Upper lobe of left lung (tissue), 6 donors: ENCODE measurements at regions not wholly inside any gene's neighbourhood (a gene's known extent, or its start where the extent isn't known, plus 50 kb on each side); places are given as distances from the start of the nearest gene placed in this dataset.
A peak's percentile ranks its signal among the peaks of the same experiment; 100 is the strongest.

ENCODE experiments used
- ATAC-seq, 2 donors: fragments of 200-7000 bp; cut with Tn5 transposase; one replicate each; pipeline ENCODE4 v1.9.1; 2022; ENCODE audit warnings: mild to moderate bottlenecking in 2 of 2, moderate library complexity in 2 of 2; ENCODE audit not compliant: low FRiP score in 2 of 2
- DNase-seq, 2 donors: peaks; one replicate each; pipeline ENCODE4 v3.0.0-alpha.2; 2019 to 2020
- H3K27ac ChIP-seq, 4 donors: fragments of 200-600 bp; sonication (generic); one replicate each; pipeline ENCODE4 v1.5.1; 2016 to 2019
- H3K27me3 ChIP-seq, 4 donors: fragments of 200-600 bp; sonication (generic); one replicate each; pipeline ENCODE4 v1.5.1; 2017 to 2019
- H3K36me3 ChIP-seq, 4 donors: fragments of 200-600 bp; sonication (generic); one replicate each; pipeline ENCODE4 v1.5.1; 2016 to 2019
- H3K4me1 ChIP-seq, 4 donors: fragments of 200-600 bp; sonication (generic); one replicate each; pipeline ENCODE4 v1.5.1; 2018 to 2019
- H3K4me3 ChIP-seq, 4 donors: fragments of 200-600 bp; sonication (generic); one replicate each; pipeline ENCODE4 v1.5.1; 2017 to 2019; ENCODE audit warnings: mild to moderate bottlenecking in 2 of 4, moderate library complexity in 1 of 4
- H3K9me3 ChIP-seq, 4 donors: fragments of 200-600 bp; sonication (generic); one replicate each; pipeline ENCODE4 v1.5.1; 2018 to 2019
- EP300 ChIP-seq, 4 donors: sonication (generic); formaldehyde crosslinking; IDR thresholded peaks; one replicate each; pipeline ENCODE4 v1.5.1; 2017; ENCODE audit warnings: antibody characterized with exemption in 4 of 4, control low read depth in 2 of 4
- POLR2A ChIP-seq, 4 donors: fragments of 450-650 bp; IDR thresholded peaks; one replicate each; pipeline ENCODE4 v1.5.1; 2016 to 2017; ENCODE audit warnings: antibody characterized with exemption in 4 of 4, mild to moderate bottlenecking in 2 of 4
- POLR2AphosphoS5 ChIP-seq, 2 donors: sonication (generic); formaldehyde crosslinking; IDR thresholded peaks; one replicate each; pipeline ENCODE4 v1.5.1; 2017; ENCODE audit warnings: antibody characterized with exemption in 2 of 2
- WGBS, 2 donors: methylation state at CpG; one replicate each; pipeline ENCODE4 v1.1.5; 2017 to 2018; 5-methylcytosine and 5-hydroxymethylcytosine counted together
- TF ChIP-seq, protein P1 (sequence below), 6 experiments: fragments of 450-650 bp in 4 of 6; fragments of 200-600 bp in 2 of 6; sonication (generic) in 2 of 6; IDR thresholded peaks; one replicate each; pipeline ENCODE4 v1.5.1; 2016 to 2019; ENCODE audit warnings: antibody characterized with exemption in 6 of 6
- donor health status: DM: no; HTN: no; CAD: no; lungs with moderate emphysema.
- donor health status: DM: no; HTN: yes; CAD: no; lungs with severe emphysema.

DNA sequence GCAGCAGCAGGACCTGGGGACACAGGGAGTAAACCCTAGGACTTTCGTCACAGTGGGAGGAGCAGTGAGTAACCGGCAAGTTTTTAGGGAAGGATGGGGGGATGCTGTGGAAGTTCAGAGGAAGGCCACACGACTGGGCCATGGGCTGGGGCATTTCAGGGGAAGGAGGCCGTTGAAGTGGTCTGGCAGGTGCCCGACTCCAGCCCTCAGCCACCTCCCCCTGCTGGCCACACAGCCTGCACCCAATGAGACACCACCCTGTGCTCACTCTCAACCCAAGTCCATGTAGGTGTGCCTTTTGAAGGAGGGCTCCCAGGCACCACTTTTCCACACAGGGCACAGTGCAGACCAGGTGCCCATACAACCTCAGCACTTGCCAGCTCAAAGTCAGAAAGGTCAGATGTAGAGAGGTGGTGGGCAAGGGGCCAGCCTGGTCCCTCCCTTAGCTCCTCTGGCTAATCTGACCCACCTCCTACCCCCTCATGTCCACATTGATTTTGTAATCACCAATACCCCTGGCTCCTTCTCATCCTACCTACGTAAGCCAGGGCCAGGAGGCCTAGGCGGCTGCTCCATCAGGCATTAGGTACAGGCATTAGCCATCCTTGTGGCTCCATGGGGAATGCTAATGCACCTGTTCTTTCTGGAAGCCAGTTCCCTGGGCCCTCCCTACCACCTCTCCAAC lies 211.2 kb downstream of the SMAD2 start:
- Histone ChIP-seq H3K36me3 (no peaks in the 10 kb centered on the region), H3K27me3 (no peaks in the 10 kb centered on the region), H3K4me1 (no peaks in the 10 kb centered on the region), H3K9me3 (no peaks in the 10 kb centered on the region), H3K4me3 (no peak overlapping the region), H3K27ac (no peak overlapping the region)
- ATAC-seq (no peak), DNase-seq (peak in 1 of 2 donors; percentile 18)
- WGBS, 2 donors, result 73 to 77% methylated on average over 7 of the region's 7 CpGs
- no peak for TF ChIP-seq EP300 (IDR thresholded peaks at IDR 0.05)
- TF ChIP-seq POLR2AphosphoS5 (IDR thresholded peaks at IDR 0.05), result no peak
- TF ChIP-seq POLR2A (IDR thresholded peaks at IDR 0.05), result no peak
- TF ChIP-seq, protein P1, sequence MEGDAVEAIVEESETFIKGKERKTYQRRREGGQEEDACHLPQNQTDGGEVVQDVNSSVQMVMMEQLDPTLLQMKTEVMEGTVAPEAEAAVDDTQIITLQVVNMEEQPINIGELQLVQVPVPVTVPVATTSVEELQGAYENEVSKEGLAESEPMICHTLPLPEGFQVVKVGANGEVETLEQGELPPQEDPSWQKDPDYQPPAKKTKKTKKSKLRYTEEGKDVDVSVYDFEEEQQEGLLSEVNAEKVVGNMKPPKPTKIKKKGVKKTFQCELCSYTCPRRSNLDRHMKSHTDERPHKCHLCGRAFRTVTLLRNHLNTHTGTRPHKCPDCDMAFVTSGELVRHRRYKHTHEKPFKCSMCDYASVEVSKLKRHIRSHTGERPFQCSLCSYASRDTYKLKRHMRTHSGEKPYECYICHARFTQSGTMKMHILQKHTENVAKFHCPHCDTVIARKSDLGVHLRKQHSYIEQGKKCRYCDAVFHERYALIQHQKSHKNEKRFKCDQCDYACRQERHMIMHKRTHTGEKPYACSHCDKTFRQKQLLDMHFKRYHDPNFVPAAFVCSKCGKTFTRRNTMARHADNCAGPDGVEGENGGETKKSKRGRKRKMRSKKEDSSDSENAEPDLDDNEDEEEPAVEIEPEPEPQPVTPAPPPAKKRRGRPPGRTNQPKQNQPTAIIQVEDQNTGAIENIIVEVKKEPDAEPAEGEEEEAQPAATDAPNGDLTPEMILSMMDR (IDR thresholded peaks at IDR 0.05), result no peak

DNA sequence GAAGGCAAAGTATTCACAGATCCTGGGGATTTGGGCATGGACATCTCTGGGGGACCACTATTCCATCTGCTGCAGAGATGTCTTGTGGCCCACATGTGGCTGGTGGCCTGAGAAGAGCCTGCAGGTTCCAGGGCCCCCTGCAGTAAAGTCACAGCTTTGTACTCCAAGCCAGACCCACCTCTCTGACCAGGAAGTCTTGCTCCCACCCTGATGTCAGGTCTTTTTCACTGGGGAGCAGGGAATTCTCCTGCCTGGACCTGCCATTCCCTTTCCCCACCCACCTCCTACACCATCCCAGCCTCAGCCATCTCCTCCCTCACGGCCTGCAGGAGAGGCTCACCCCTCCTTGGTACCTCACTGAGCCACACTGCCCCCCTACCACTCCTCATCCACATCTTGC lies 211.8 kb downstream of the SMAD2 start:
- H3K27ac ChIP-seq, result no peak overlapping the region
- no peaks in the 10 kb centered on the region for H3K4me1 ChIP-seq
- no peak overlapping the region for H3K4me3 ChIP-seq
- no peaks in the 10 kb centered on the region for H3K36me3 ChIP-seq
- ATAC-seq (no peak), DNase-seq (no peak)
- no peaks in the 10 kb centered on the region for H3K9me3 ChIP-seq
- TF ChIP-seq EP300 (IDR thresholded peaks at IDR 0.05) (no peak), POLR2A (IDR thresholded peaks at IDR 0.05) (no peak), POLR2AphosphoS5 (IDR thresholded peaks at IDR 0.05) (no peak)
- TF ChIP-seq, protein P1 (IDR thresholded peaks at IDR 0.05), result no peak
- 67 to 68% methylated on average over 1 of the region's 1 CpG for WGBS, 2 donors
- H3K27me3 ChIP-seq, result no peaks in the 10 kb centered on the region

DNA sequence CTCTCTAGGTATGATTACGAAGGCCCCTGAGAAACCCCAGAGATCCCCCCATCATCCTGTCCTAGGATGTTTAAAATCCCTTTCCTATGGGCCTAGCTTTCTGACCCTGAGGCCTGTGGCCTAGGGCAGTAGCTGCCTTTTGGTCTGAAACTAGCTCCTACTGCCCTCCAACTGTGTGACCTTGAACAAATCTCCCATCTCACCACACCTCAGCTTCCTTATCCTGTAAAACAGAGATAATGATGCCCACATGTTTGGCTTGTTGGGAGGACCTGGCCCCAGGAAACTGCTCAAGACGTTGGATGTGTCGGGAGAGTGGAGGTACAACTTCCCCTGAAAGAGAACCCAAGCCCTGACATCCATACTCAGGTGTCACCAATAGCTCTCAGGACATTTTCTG lies 213.2 kb downstream of the SMAD2 start:
- H3K4me1 ChIP-seq, result no peaks in the 10 kb centered on the region
- H3K9me3 ChIP-seq, result no peaks in the 10 kb centered on the region
- ATAC-seq (no peak), DNase-seq (no peak)
- H3K27ac ChIP-seq, result no peak overlapping the region
- TF ChIP-seq POLR2A (IDR thresholded peaks at IDR 0.05) (no peak), POLR2AphosphoS5 (IDR thresholded peaks at IDR 0.05) (no peak), EP300 (IDR thresholded peaks at IDR 0.05) (no peak)
- TF ChIP-seq, protein P1 (IDR thresholded peaks at IDR 0.05), result no peak
- no peaks in the 10 kb centered on the region for H3K27me3 ChIP-seq
- no peak overlapping the region for H3K4me3 ChIP-seq
- H3K36me3 ChIP-seq, result no peaks in the 10 kb centered on the region
- 66 to 68% methylated on average over 3 of the region's 3 CpGs for WGBS, 2 donors

DNA sequence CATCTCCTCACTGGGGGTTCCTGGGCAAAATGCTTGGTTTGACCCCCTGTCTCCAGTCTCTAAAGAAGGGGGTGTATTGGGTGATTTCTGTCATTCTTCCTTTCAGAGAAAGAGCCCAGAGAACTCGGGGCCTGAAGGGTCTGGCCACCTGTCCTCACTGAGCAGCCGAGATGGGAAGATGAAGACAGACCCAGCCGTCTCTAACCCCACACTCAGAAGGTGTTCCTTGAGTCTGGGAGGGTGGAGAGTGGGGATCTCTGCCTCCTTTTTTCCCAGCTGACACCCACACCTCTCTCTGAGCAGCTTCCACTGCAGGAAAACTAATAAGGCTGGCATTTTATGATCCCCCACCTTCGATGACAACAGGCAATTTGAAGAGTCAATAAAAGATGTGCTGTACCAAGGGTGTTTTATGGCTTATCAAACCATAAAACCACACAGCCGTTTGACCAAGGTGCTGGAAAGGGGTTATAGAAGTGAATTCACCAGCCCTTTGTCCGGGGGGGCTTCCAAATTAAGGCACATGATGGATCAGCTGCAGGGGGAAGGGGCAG lies 213.8 kb downstream of the SMAD2 start:
- H3K36me3 ChIP-seq, result no peaks in the 10 kb centered on the region
- 63 to 73% methylated on average over 6 of the region's 6 CpGs for WGBS, 2 donors
- H3K9me3 ChIP-seq, result no peaks in the 10 kb centered on the region
- H3K4me3 ChIP-seq, result no peak overlapping the region
- no peaks in the 10 kb centered on the region for H3K27me3 ChIP-seq
- ATAC-seq (no peak), DNase-seq (no peak)
- no peaks in the 10 kb centered on the region for H3K4me1 ChIP-seq
- no peak for TF ChIP-seq POLR2AphosphoS5 (IDR thresholded peaks at IDR 0.05)
- no peak overlapping the region for H3K27ac ChIP-seq

DNA sequence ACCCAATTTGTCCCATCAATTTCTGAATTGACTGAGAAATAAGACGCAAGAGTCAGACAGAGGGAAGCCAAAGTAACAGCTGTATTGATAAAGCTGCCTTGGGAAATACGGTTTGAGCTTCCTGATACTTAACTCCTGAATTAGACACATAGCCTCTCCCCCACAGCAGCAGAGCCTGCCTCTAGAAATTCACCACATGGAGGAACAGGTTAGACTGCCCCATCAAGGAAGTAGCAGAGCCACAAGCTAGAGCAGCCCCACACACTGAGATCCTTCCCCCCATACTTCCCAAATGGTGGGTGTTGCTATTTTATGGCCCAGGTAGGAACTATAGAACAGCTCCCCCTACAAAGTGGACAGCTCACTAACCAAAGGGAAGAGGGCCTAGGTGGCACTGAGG lies 220.0 kb downstream of the SMAD2 start:
- ATAC-seq, result no peak
- Histone ChIP-seq H3K4me1 (no peaks in the 10 kb centered on the region), H3K27me3 (no peaks in the 10 kb centered on the region), H3K4me3 (no peak overlapping the region), H3K9me3 (no peaks in the 10 kb centered on the region), H3K27ac (no peak overlapping the region), H3K36me3 (no peaks in the 10 kb centered on the region)
- no peak for DNase-seq
- 76 to 84% methylated on average over 2 of the region's 2 CpGs for WGBS, 2 donors
- TF ChIP-seq, protein P1 (IDR thresholded peaks at IDR 0.05), result no peak
- no peak for TF ChIP-seq EP300 (IDR thresholded peaks at IDR 0.05)
- no peak for TF ChIP-seq POLR2AphosphoS5 (IDR thresholded peaks at IDR 0.05)
- no peak for TF ChIP-seq POLR2A (IDR thresholded peaks at IDR 0.05)
